ENCODE measurements at regions not wholly inside any gene's neighbourhood (a gene's known extent, or its start where the extent isn't known, plus 50 kb on each side); places are given as distances from the start of the nearest gene placed in this dataset.

GRCh38 chr1:60808676-60809075, 273.7 kb upstream of the NFIA start:
- TF ChIP-seq POLR2A (IDR thresholded peaks at IDR 0.05; ENCODE audit: low read depth, low read length): no peak
- no peak for TF ChIP-seq POLR2AphosphoS5 (IDR thresholded peaks at IDR 0.05; ENCODE audit: low read depth, low read length)
- no peak for TF ChIP-seq TAF1 (IDR thresholded peaks at IDR 0.05; ENCODE audit: borderline replicate concordance, low read depth, low read length)

Measured in GM12892 (cell line).